Progenitor cell of endocrine pancreas (in vitro differentiated cells): ENCODE measurements at regions not wholly inside any gene's neighbourhood (a gene's known extent, or its start where the extent isn't known, plus 50 kb on each side); places are given as distances from the start of the nearest gene placed in this dataset.

ENCODE experiments used
- DNase-seq: peaks from one replicate; pipeline ENCODE4 v3.0.0; 2021; ENCODE audit warnings: low spot score; ENCODE audit not compliant: unreplicated experiment
- H3K27ac Mint-ChIP-seq: 2 replicates; pipeline ENCODE4 v1.8.0; 2021; ENCODE audit warnings: mild to moderate bottlenecking, moderate library complexity, mixed read lengths
- H3K27me3 Mint-ChIP-seq: 2 replicates; pipeline ENCODE4 v1.8.0; 2021; ENCODE audit warnings: mixed read lengths
- H3K36me3 Mint-ChIP-seq: 2 replicates; pipeline ENCODE4 v1.8.0; 2022; ENCODE audit warnings: mixed read lengths; ENCODE audit not compliant: insufficient read depth
- H3K4me1 Mint-ChIP-seq: 2 replicates; pipeline ENCODE4 v1.8.0; 2021; ENCODE audit warnings: low read depth, mixed read lengths
- H3K4me3 Mint-ChIP-seq: 2 replicates; pipeline ENCODE4 v1.8.0; 2021; ENCODE audit warnings: low read depth, mild to moderate bottlenecking, moderate library complexity, mixed read lengths
- H3K9me3 Mint-ChIP-seq: 2 replicates; pipeline ENCODE4 v1.8.0; 2021; ENCODE audit warnings: low read depth, mixed read lengths
- CTCF ChIP-seq: fragments of 200-600 bp; sonication (generic); IDR thresholded peaks from one replicate; pipeline ENCODE4 v1.5.0; 2021; ENCODE audit warnings: antibody characterized with exemption, mild to moderate bottlenecking; ENCODE audit not compliant: unreplicated experiment

GRCh38 chr14:85316701-85317410, 213.1 kb upstream of the FLRT2 start:
- H3K27ac Mint-ChIP-seq = no peak overlapping the region
- H3K27me3 Mint-ChIP-seq = no peaks in the 10 kb centered on the region
- TF ChIP-seq CTCF = no peak
- peaks cover 7% of the 10 kb centered on the region for H3K4me1 Mint-ChIP-seq
- DNase-seq = no peak
- no peak overlapping the region for H3K4me3 Mint-ChIP-seq
- H3K36me3 Mint-ChIP-seq = no peaks in the 10 kb centered on the region
- no peaks in the 10 kb centered on the region for H3K9me3 Mint-ChIP-seq

GRCh38 chr14:85317491-85318021, 212.4 kb upstream of the FLRT2 start:
- H3K27me3 Mint-ChIP-seq = no peaks in the 10 kb centered on the region
- H3K27ac Mint-ChIP-seq = no peak overlapping the region
- peaks cover 7% of the 10 kb centered on the region for H3K4me1 Mint-ChIP-seq
- no peak for DNase-seq
- no peaks in the 10 kb centered on the region for H3K36me3 Mint-ChIP-seq
- no peaks in the 10 kb centered on the region for H3K9me3 Mint-ChIP-seq
- no peak for TF ChIP-seq CTCF
- H3K4me3 Mint-ChIP-seq = no peak overlapping the region

GRCh38 chr14:85319101-85319500, 210.8 kb upstream of the FLRT2 start:
- TF ChIP-seq CTCF = no peak
- H3K27me3 Mint-ChIP-seq = no peaks in the 10 kb centered on the region
- no peak for DNase-seq
- no peaks in the 10 kb centered on the region for H3K9me3 Mint-ChIP-seq
- H3K4me3 Mint-ChIP-seq = no peak overlapping the region
- no peak overlapping the region for H3K27ac Mint-ChIP-seq
- H3K36me3 Mint-ChIP-seq = no peaks in the 10 kb centered on the region
- H3K4me1 Mint-ChIP-seq = peaks cover 7% of the 10 kb centered on the region

GRCh38 chr14:85319998-85320630, 209.8 kb upstream of the FLRT2 start:
- Mint-ChIP-seq H3K27ac (no peak overlapping the region), H3K27me3 (no peaks in the 10 kb centered on the region), H3K4me3 (no peak overlapping the region), H3K36me3 (no peaks in the 10 kb centered on the region), H3K9me3 (no peaks in the 10 kb centered on the region), H3K4me1 (peaks cover 7% of the 10 kb centered on the region)
- no peak for DNase-seq
- no peak for TF ChIP-seq CTCF

- Mint-ChIP-seq H3K4me3 (no peak overlapping the region), H3K36me3 (no peaks in the 10 kb centered on the region), H3K4me1 (peaks cover 2% of the 10 kb centered on the region), H3K27ac (no peak overlapping the region), H3K9me3 (no peaks in the 10 kb centered on the region), H3K27me3 (no peaks in the 10 kb centered on the region)
- DNase-seq = no peak
- TF ChIP-seq CTCF = no peak
These were observed 204.6 kb upstream of the FLRT2 start for GRCh38 chr14:85325134-85326017.
